GM12878 (cell line): ENCODE measurements at regions not wholly inside any gene's neighbourhood (a gene's known extent, or its start where the extent isn't known, plus 50 kb on each side); places are given as distances from the start of the nearest gene placed in this dataset.

Source experiments
- ATAC-seq: fragments of 200-7000 bp; cut with Tn5 transposase; 3 replicates; pipeline ENCODE4 v1.9.1; 2020; ENCODE audit warnings: mild to moderate bottlenecking, moderate library complexity
- BruUV-seq: library from RNA; stranded (reverse); fragments of 400-500 nt; replicated peaks from 2 replicates; lab custom pipeline; 2021; lab: Mats Ljungman, UMichigan
- CTCF ChIA-PET: fragments of 300-600 bp; sonication (Branson Sonifier 250); formaldehyde crosslinking; extraction: SDS; loops from one replicate; lab custom pipeline; 2021; ENCODE audit warnings: inconsistent platforms; lab: Yijun Ruan, JAX
- POLR2A ChIA-PET: fragments of 350-600 bp; formaldehyde crosslinking; extraction: SDS; loops from one replicate; lab custom pipeline; 2021; ENCODE audit warnings: inconsistent platforms; lab: Charles Lee
- RAD21 ChIA-PET: fragments of 300-600 bp; sonication (Branson Sonifier 250); formaldehyde crosslinking; loops from one replicate; lab custom pipeline; 2023; ENCODE audit warnings: antibody characterized with exemption; ENCODE audit not compliant: unreplicated experiment; lab: Charles Lee
- SMC1A ChIA-PET: fragments of 300-600 bp; sonication (Branson Sonifier 250); formaldehyde crosslinking; loops from one replicate; lab custom pipeline; 2023; ENCODE audit not compliant: unreplicated experiment, uncharacterized antibody; lab: Charles Lee
- DNase-seq: peaks from one replicate; pipeline ENCODE4 v3.0.0-alpha.2; 2011; ENCODE audit warnings: low read depth, low spot score
- FAIRE-seq: peaks from 3 replicates; lab custom pipeline; 2011; peaks lifted over from hg19 to GRCh38; lab: Jason Lieb, UNC
- H2AFZ ChIP-seq: 2 replicates; pipeline ENCODE4 v1.6.0; 2011; ENCODE audit warnings: low read depth, low read length, control low read depth; ENCODE audit not compliant: control insufficient read depth
- H3K27ac ChIP-seq: 2 replicates; pipeline ENCODE4 v1.5.1; 2011; ENCODE audit warnings: control low read depth; ENCODE audit not compliant: control insufficient read depth, insufficient read depth
- H3K27me3 ChIP-seq, 2 experiments: replicated peaks in 1 of 2; 2 replicates each; pipeline versions ENCODE4 v1.6.0 to v1.6.1; 2011; ENCODE audit warnings: low read length in 1 of 2; ENCODE audit not compliant: control insufficient read depth in 2 of 2, insufficient read depth in 2 of 2
- H3K36me3 ChIP-seq, 2 experiments: 2 replicates each; pipeline ENCODE4 v1.5.1; 2011; ENCODE audit warnings: low read length in 1 of 2; ENCODE audit not compliant: control insufficient read depth in 2 of 2, insufficient read depth in 2 of 2
- H3K4me1 ChIP-seq: 2 replicates; pipeline ENCODE4 v1.6.1; 2011; ENCODE audit warnings: mild to moderate bottlenecking, low read length, moderate library complexity, mixed read lengths; ENCODE audit not compliant: control insufficient read depth, insufficient read depth
- H3K4me2 ChIP-seq: 2 replicates; pipeline ENCODE4 v1.6.0; 2011; ENCODE audit warnings: control low read depth; ENCODE audit not compliant: control insufficient read depth, insufficient read depth
- H3K4me3 ChIP-seq: fragments of 200-600 bp; sonication (generic); 2 replicates; pipeline ENCODE4 v1.5.1; 2016
- H3K79me2 ChIP-seq: 2 replicates; pipeline ENCODE4 v1.6.0; 2011; ENCODE audit warnings: low read length; ENCODE audit not compliant: control insufficient read depth, insufficient read depth
- H3K9ac ChIP-seq: 2 replicates; pipeline ENCODE4 v1.8.0; 2011; ENCODE audit warnings: low read length, control low read depth, mixed read lengths; ENCODE audit not compliant: control insufficient read depth, insufficient read depth
- H3K9me3 ChIP-seq: replicated peaks from 3 replicates; pipeline ENCODE4 v1.5.1; 2011; ENCODE audit warnings: mild to moderate bottlenecking, low read length; ENCODE audit not compliant: control insufficient read depth, insufficient read depth
- H4K20me1 ChIP-seq: 2 replicates; pipeline ENCODE4 v1.6.0; 2011; ENCODE audit not compliant: control insufficient read depth, insufficient read depth
- ATF7 ChIP-seq: fragments of 450-650 bp; IDR thresholded peaks from 2 replicates; pipeline ENCODE4 v1.6.1; 2016; ENCODE audit warnings: low read depth, mild to moderate bottlenecking
- MXI1 ChIP-seq: fragments of 150-350 bp; IDR thresholded peaks from 2 replicates; pipeline ENCODE4 v1.6.1; 2011; ENCODE audit warnings: low read depth, mild to moderate bottlenecking, inconsistent platforms, low read length, improper control_type of control experiment
- NBN ChIP-seq: fragments of 450-650 bp; IDR thresholded peaks from 2 replicates; pipeline ENCODE4 v1.6.1; 2016
- NFXL1 ChIP-seq: fragments of 450-650 bp; IDR thresholded peaks from 2 replicates; pipeline ENCODE4 v1.6.1; 2017; ENCODE audit warnings: antibody characterized with exemption, mild to moderate bottlenecking, borderline replicate concordance
- POLR2AphosphoS5 ChIP-seq: IDR thresholded peaks from 2 replicates; pipeline ENCODE4 v1.6.1; 2011; ENCODE audit warnings: mild to moderate bottlenecking, low read length, inconsistent platforms
- REST ChIP-seq: IDR thresholded peaks from 2 replicates; pipeline ENCODE4 v1.6.1; 2012; ENCODE audit warnings: mild to moderate bottlenecking, low read depth, low read length
- RUNX3 ChIP-seq: IDR thresholded peaks from 2 replicates; pipeline ENCODE4 v1.6.1; 2012; ENCODE audit warnings: low read length, inconsistent platforms
- SP1 ChIP-seq: IDR thresholded peaks from one replicate; pipeline ENCODE4 v1.6.1; 2011; ENCODE audit warnings: low read depth, low read length
- SRF ChIP-seq, 2 experiments: IDR thresholded peaks; 2 replicates each; pipeline ENCODE4 v1.6.1; 2011; ENCODE audit warnings: low read depth in 2 of 2, low read length in 2 of 2, mild to moderate bottlenecking in 1 of 2, moderate library complexity in 1 of 2
- WGBS: methylation state at CpG from one replicate; pipeline ENCODE4 v1.1.6; 2016; ENCODE audit warnings: low lambda C conversion rate; ENCODE audit not compliant: insufficient replicate concordance, insufficient coverage; ENCODE audit errors: missing lambda C conversion rate; 5-methylcytosine and 5-hydroxymethylcytosine counted together
- in situ Hi-C: fragments of 300-500 bp; cut with MboI; formaldehyde crosslinking; loops from 9 replicates; pipeline ENCODE4 v1.14.3; 2018; ENCODE audit warnings: mixed read lengths
- intact Hi-C: fragments of 100-400 bp; cut with micrococcal nuclease; formaldehyde crosslinking; loops from one replicate; pipeline ENCODE4 v1.14.2; 2022; ENCODE audit not compliant: unreplicated experiment
- TF ChIP-seq, protein P1 (sequence below): fragments of 450-650 bp; IDR thresholded peaks from 2 replicates; pipeline ENCODE4 v1.6.1; 2016; ENCODE audit warnings: mild to moderate bottlenecking
- TF ChIP-seq, protein P2 (sequence below): fragments of 450-650 bp; conservative IDR thresholded peaks from 2 replicates; pipeline ENCODE4 v1.6.1; 2017; ENCODE audit warnings: mild to moderate bottlenecking, moderate library complexity

- no TSS peak for BruUV-seq
- ChIA-PET POLR2A (interaction anchor here (0.6 kb wide), 1 partner anchor 1471 kb away, joined by 5 read pairs; no protein-coding TSS in a partner anchor), RAD21 (no interaction called here), CTCF (no interaction called here), SMC1A (no interaction called here)
- Histone ChIP-seq H2AFZ (no peak overlapping the region), H3K27ac (no peak overlapping the region), H3K79me2 (no peaks in the 10 kb centered on the region), H3K9me3 (no peaks in the 10 kb centered on the region; the same call in 2 of the 3 replicates), H3K27me3 (peaks cover 0 to 3% of the 10 kb centered on the region in 2 experiments; a peak in 1 of 4 replicates), H3K4me2 (no peak overlapping the region), H3K4me1 (no peaks in the 10 kb centered on the region), H3K4me3 (no peak overlapping the region), H3K9ac (no peak overlapping the region), H4K20me1 (no peaks in the 10 kb centered on the region), H3K36me3 (no peaks in the 10 kb centered on the region)
- FAIRE-seq (no peak), DNase-seq (no peak), ATAC-seq (0 out of 3 replicates have a peak, but pooled peaks have one; percentile 27)
- WGBS: 7% methylated on average over 8 of the region's 11 CpGs
- in situ Hi-C loops (no loop called here), intact Hi-C loops (no loop called here)
- no peak for TF ChIP-seq SP1
- TF ChIP-seq SRF (IDR thresholded peaks at IDR 0.05; ENCODE audit: low read depth in 2 of 2, low read length in 2 of 2): no peak
- peak; percentile 27; the same call in 1 of the 2 replicates for TF ChIP-seq RUNX3
Measured at GRCh38 chr2:236665572-236666118, 96.0 kb downstream of the ACKR3 start.

- Histone ChIP-seq H3K27me3 (no peaks in the 10 kb centered on the region; a peak in 1 of 4 replicates), H3K79me2 (no peaks in the 10 kb centered on the region)
- TF ChIP-seq REST (no peak), NBN (no peak), MXI1 (no peak), POLR2AphosphoS5 (no peak), SRF (IDR thresholded peaks at IDR 0.05; ENCODE audit: low read depth in 2 of 2, low read length in 2 of 2) (no peak), ATF7 (no peak), NFXL1 (no peak)
- TF ChIP-seq, protein P1, sequence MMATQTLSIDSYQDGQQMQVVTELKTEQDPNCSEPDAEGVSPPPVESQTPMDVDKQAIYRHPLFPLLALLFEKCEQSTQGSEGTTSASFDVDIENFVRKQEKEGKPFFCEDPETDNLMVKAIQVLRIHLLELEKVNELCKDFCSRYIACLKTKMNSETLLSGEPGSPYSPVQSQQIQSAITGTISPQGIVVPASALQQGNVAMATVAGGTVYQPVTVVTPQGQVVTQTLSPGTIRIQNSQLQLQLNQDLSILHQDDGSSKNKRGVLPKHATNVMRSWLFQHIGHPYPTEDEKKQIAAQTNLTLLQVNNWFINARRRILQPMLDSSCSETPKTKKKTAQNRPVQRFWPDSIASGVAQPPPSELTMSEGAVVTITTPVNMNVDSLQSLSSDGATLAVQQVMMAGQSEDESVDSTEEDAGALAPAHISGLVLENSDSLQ: no peak
- TF ChIP-seq, protein P2, sequence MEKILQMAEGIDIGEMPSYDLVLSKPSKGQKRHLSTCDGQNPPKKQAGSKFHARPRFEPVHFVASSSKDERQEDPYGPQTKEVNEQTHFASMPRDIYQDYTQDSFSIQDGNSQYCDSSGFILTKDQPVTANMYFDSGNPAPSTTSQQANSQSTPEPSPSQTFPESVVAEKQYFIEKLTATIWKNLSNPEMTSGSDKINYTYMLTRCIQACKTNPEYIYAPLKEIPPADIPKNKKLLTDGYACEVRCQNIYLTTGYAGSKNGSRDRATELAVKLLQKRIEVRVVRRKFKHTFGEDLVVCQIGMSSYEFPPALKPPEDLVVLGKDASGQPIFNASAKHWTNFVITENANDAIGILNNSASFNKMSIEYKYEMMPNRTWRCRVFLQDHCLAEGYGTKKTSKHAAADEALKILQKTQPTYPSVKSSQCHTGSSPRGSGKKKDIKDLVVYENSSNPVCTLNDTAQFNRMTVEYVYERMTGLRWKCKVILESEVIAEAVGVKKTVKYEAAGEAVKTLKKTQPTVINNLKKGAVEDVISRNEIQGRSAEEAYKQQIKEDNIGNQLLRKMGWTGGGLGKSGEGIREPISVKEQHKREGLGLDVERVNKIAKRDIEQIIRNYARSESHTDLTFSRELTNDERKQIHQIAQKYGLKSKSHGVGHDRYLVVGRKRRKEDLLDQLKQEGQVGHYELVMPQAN: no peak
Measured at GRCh38 chr2:236666646-236667204, 97.1 kb downstream of the ACKR3 start.

More at GRCh38 chr2:236666646-236667204, 97.1 kb downstream of the ACKR3 start:
- WGBS: 53% methylated on average over 14 of the region's 14 CpGs
- Histone ChIP-seq H3K4me1 (no peaks in the 10 kb centered on the region), H3K4me2 (no peak overlapping the region), H3K27ac (no peak overlapping the region), H4K20me1 (no peaks in the 10 kb centered on the region), H3K9ac (no peak overlapping the region), H3K36me3 (no peaks in the 10 kb centered on the region), H2AFZ (no peak overlapping the region), H3K4me3 (no peak overlapping the region), H3K9me3 (no peaks in the 10 kb centered on the region; the same call in 2 of the 3 replicates)
- ChIA-PET SMC1A (no interaction called here), CTCF (no interaction called here), RAD21 (no interaction called here), POLR2A (no interaction called here)
- BruUV-seq: no TSS peak
- FAIRE-seq: no peak
- intact Hi-C loops: no loop called here
- in situ Hi-C loops: no loop called here
- no peak for DNase-seq
- ATAC-seq: no peak
